Activated CD4-positive, alpha-beta T cell treated with anti-CD3 and anti-CD28 coated beads, Interleukin-2, amount 50 U/mL, for 16 hours (primary cell): ENCODE measurements at regions not wholly inside any gene's neighbourhood (a gene's known extent, or its start where the extent isn't known, plus 50 kb on each side); places are given as distances from the start of the nearest gene placed in this dataset.

ENCODE experiments used
- DNase-seq: peaks from one replicate; pipeline ENCODE4 v3.0.0-alpha.2; 2020

DNA sequence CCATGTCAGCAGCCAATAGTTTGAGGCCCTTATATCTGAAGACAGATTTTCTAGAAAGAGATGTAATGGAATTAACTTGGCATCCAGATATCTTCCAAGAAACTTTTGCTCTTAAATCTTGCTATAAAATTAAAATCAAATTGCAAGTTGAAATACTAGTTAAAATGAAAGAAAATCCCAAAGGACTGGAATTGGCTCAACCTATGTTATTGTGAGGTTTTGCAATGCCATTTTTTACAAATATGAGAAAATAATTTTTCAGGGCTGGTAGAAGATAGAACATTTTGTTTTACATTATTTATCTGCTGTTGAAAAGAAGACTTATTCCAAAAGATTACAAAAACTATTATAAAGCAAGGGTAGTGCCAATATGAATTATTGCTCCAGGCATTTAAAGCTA lies 92.2 kb upstream of the AGTR1 start:
- no peak for DNase-seq

DNA sequence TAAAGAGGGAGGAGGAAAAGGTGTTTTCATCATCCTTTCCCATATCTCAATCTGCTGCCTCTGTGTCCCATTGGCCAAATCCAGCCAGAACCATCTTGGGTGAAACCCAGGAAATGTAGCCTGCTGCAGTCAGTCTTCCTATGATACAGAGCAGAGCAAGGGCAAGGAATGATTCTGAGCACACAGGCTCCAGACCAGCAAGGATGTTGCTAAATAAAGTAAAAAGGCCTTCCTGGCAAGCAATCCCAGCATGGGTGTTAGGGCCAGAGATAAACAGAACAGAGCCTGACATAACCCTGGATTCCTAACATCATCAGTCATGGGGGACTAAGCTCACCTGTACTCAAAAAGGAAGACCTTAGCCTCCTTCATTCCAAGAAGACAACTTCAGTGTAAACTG lies 90.7 kb upstream of the AGTR1 start:
- no peak for DNase-seq

DNA sequence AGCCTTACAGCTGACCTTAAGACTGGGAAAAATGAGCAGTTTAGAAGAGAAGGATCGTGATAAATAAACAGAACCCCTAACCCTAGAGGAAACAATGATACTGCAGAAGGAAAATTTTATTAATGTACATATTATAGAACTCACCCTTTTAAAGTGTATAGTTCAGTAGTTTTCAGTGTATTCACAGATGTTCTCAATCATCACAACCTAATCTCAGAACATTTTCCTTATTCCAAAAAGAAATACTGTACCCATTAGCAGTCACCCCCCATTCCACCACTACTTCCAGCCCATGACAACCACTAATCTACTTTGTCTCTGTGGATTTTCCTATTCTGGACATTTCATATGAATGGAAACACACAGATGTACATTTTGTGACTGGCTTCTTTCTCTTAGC lies 90.2 kb upstream of the AGTR1 start:
- DNase-seq: no peak

GRCh38 chr3:148612278-148612677 lies 85.4 kb upstream of the AGTR1 start:
- no peak for DNase-seq

DNA sequence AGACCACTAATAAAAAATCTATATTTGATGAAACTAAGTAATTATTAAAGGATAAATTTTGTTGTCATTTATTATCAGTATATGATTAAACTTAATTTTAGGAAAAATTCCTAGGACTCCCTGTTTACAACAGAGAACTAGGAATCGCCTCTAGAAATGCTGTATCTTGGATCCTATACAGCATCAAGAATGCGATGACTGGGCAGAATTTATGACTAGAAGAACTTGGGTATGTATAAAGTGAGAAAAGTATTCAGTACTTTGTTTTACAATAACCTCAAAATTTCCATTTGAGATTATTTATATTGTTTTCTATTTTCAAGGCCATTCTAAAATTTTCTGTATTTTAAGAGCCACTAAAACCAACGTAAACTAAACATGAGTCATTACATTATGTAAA lies 82.3 kb upstream of the AGTR1 start:
- no peak for DNase-seq

DNA sequence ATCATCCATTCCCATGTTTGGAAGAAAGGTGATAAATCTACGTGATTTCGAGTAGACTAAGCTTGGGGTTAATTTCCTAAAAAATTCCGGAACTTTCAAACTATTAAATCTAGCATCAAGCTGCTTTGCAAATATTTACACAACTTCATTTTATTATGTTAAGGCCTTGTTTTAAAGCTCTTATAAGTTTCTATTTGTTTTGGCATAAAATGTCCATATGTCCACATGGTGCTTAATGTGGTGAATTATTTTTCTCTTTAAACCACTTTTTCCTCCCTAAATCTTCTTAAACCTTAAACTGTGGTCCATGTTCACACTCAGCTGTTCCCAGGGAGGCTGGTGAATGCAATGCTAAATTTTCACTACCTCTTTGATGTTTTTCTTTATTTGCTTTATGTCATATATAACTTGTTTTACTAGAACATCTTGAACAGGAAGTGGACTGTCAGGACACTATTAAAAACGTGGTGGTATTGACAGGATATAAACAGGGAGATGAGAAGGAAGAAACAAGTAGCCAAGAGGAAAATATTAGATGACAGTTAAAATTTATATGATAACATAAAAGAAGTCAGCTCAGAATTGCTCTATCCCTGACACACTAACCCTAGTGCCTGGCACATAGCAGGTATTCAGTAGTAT lies 72.5 kb upstream of the AGTR1 start:
- DNase-seq: no peak

- no peak for DNase-seq
Observed at GRCh38 chr3:148625991-148626390, 71.7 kb upstream of the AGTR1 start.

DNA sequence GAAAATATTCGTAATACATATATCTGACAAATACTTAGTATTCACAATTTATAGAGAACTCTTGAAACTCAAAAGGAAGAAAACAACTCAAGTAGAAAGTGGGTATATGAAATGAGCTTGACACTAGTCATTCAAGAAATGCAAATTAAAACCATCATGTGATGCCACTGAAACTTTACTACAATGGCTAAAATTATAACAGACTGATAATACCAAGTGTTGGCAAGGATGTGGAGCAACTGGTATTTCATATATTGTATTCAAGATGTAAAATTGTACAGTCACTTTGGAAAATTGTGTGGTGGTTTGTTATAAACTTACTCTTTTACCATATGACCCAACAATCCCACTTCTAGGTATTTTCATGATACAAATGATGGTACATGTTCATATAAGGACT lies 68.7 kb upstream of the AGTR1 start:
- no peak for DNase-seq

DNA sequence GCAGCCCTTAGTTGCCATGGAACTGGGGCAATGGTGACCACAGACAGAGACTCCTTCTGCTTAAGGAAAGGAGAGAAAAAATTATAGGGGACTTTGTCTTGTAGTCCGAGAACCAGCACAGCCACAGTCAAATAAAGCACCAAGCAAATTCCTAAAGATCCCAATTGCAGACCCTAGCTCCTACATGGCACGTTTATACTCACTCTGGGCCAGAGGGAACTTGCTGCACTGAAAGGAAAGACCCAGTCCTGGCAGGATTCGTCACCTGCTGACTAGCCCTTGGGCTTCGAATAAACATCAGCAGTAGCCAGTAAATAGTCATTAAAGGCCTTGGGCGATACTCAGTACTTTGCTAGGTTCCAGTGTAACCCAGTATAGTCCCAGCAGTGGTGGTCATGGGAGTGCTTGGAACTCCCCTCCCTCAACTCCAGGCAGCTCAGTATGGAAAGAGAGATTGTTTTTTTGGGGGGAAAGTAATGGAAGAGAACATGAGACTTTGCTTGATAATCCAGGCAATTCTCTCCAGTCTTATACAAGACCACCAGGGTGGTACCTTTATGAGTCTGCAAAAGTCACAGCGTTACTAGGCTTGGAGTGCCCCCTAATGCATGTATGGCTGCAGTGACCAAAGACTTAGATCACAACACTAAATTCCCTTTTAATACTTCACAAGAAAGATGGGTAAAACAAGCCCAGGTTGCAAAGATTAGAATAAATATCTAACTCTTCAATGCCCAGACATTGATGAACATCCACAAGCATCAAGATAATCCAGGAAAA lies 66.4 kb upstream of the AGTR1 start:
- no peak for DNase-seq

- no peak for DNase-seq
Observed at GRCh38 chr3:148641722-148642121, 56.0 kb upstream of the AGTR1 start.

- no peak for DNase-seq
Observed at GRCh38 chr3:148642214-148642613, 55.5 kb upstream of the AGTR1 start.

GRCh38 chr3:148642616-148643015 lies 55.1 kb upstream of the AGTR1 start:
- no peak for DNase-seq

DNA sequence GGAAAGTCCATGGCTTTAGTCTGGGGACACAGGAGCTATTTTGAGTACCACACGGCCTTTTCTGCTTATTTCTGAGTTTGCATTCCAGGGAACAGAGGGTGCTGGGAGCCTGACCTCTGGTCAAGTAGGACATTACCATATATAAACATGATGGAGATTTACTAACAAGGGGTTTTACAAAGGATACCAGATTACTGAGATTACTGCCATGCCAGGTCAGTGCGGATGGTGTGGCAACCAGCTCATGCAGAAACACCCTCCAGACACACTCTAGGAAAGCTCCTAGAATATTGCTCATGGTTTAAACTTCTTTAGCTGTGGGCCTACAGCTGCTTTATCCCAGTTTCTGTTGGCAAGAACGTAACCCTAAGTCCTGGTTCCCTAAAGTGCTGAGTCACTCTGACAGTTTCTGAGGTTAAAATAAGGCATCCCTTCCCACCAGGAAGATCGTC lies 54.3 kb upstream of the AGTR1 start:
- DNase-seq: no peak

DNA sequence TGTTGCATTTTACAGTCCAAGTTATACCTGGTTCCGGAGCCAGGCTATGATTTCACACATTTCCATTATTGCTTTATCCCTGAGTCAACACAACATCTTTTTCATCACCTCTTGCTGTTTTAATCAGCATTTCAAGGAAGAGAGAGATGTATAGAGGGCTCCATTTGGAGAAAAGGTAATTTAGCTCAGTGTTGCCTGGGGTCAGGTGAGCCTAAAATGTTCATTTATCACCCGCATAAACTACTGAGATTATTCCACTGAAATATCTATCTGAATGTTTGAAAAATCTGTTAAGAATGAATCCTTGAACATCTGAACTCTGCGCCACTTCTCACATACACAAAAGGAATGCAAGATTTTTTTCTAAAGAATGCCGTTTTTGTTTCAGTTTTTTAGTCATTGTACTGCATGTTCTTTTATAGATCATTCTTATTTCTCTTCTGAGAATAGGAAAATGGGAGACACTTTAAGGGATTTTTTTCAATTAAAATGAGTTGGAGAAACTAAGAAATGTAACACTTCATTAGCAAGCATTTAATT lies 51.5 kb upstream of the AGTR1 start:
- DNase-seq: no peak
